DOHH2 (cell line): ENCODE measurements at regions not wholly inside any gene's neighbourhood (a gene's known extent, or its start where the extent isn't known, plus 50 kb on each side); places are given as distances from the start of the nearest gene placed in this dataset.

Source experiments
- CTCF ChIP-seq: fragments of 200-600 bp; sonication (generic); IDR thresholded peaks from one replicate; pipeline ENCODE4 v1.5.1; 2014; ENCODE audit warnings: antibody characterized with exemption, mild to moderate bottlenecking, low read depth, low read length; ENCODE audit not compliant: poor library complexity, severe bottlenecking
- EZH2phosphoT487 ChIP-seq: fragments of 200-600 bp; sonication (generic); IDR thresholded peaks from 2 replicates; pipeline ENCODE4 v1.6.1; 2017; ENCODE audit warnings: borderline replicate concordance, mild to moderate bottlenecking, antibody characterized with exemption, low read length, moderate library complexity, mixed read lengths

- TF ChIP-seq CTCF (no peak), EZH2phosphoT487 (no peak)
Observed at GRCh38 chr2:126535408-126535807, 120.5 kb upstream of the GYPC start.
